Right atrium auricular region (tissue), 2 donors: ENCODE measurements at regions not wholly inside any gene's neighbourhood (a gene's known extent, or its start where the extent isn't known, plus 50 kb on each side); places are given as distances from the start of the nearest gene placed in this dataset.
"Not testable (repeated sequence)": the region's sequence is repeated elsewhere in the genome, so short reads cannot be mapped to it uniquely, and the experiment has no call there.

Experiments used
- DNase-seq: peaks from one replicate; pipeline ENCODE4 v3.0.0-alpha.2; 2019; ENCODE audit warnings: low spot score
- H3K27ac ChIP-seq, 2 donors: fragments of 200-600 bp; sonication (generic); 1 replicate in 1 of 2; 2 replicates in 1 of 2; pipeline ENCODE4 v1.5.1; 2016 to 2019
- H3K27me3 ChIP-seq, 2 donors: fragments of 200-600 bp; sonication (generic); one replicate each; pipeline versions ENCODE4 v1.5.1 to v1.6.0; 2017 to 2019
- H3K36me3 ChIP-seq: fragments of 200-600 bp; sonication (generic); one replicate; pipeline ENCODE4 v1.5.1; 2016
- H3K4me1 ChIP-seq, 2 donors: fragments of 200-600 bp; sonication (generic); one replicate each; pipeline versions ENCODE4 v1.5.1 to v1.6.0; 2017 to 2019
- H3K4me3 ChIP-seq, 2 donors: fragments of 200-600 bp; sonication (generic); 1 replicate in 1 of 2; 2 replicates in 1 of 2; pipeline ENCODE4 v1.5.1; 2017 to 2019; ENCODE audit warnings: mild to moderate bottlenecking in 1 of 2, moderate library complexity in 1 of 2
- H3K9me3 ChIP-seq, 2 donors: fragments of 200-600 bp; sonication (generic); one replicate each; pipeline ENCODE4 v1.5.1; 2019
- CTCF ChIP-seq, 2 donors: fragments of 200-600 bp; sonication (generic); IDR thresholded peaks; one replicate each; pipeline ENCODE4 v1.5.1; 2019; ENCODE audit warnings: antibody characterized with exemption in 2 of 2

DNA sequence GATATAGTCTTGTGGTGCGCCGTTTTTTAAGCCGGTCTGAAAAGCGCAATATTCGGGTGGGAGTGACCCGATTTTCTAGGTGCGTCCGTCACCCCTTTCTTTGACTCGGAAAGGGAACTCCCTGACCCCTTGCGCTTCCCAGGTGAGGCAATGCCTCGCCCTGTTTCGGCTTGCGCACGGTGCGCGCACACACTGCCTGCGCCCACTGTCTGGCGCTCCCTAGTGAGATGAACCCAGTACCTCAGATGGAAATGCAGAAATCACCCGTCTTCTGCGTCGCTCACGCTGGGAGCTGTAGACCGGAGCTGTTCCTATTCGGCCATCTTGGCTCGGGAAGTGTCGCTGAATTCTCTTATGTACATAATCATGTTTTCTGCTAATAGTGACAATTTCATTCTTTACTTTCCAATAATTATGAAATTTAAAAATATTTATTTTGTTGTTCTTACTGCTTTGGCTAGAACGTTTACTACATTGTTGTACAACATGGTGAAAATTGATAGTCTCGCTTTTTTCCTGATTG is 61.2 kb upstream of the MINDY3 start:
- H3K4me1 ChIP-seq, H3K4me3 ChIP-seq, H3K36me3 ChIP-seq, H3K27ac ChIP-seq, DNase-seq, H3K9me3 ChIP-seq, H3K27me3 ChIP-seq: not testable (repeated sequence)

DNA sequence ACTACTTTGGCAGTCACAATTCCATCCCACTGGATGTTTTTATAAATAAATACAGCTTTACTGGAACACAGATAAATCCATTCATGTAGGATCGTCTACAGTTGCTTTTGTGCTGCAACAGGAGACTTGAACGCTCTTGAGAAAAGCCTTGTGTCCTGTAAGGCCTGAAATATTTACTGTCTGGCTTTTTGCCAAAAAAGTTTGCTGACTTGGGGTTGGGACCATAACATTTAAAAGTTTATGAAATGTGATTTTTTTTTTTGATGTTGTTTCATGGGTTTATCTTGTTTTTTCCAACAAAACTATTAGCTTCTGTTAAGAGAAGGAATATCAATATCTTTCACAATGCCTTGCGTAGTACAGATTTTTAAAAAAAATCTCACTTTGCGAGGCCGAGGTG is 71.1 kb upstream of the MINDY3 start:
- H3K27ac ChIP-seq: no peak overlapping the region
- no peaks in the 10 kb centered on the region for H3K4me1 ChIP-seq
- no peak for TF ChIP-seq CTCF (IDR thresholded peaks at IDR 0.05)
- H3K36me3 ChIP-seq: no peaks in the 10 kb centered on the region
- H3K27me3 ChIP-seq: no peaks in the 10 kb centered on the region
- H3K9me3 ChIP-seq: peaks cover 0 to 12% of the 10 kb centered on the region in 2 donors
- no peak overlapping the region for H3K4me3 ChIP-seq
- DNase-seq: no peak

- not testable (repeated sequence) for H3K9me3 ChIP-seq, H3K36me3 ChIP-seq, DNase-seq, H3K27me3 ChIP-seq, H3K4me3 ChIP-seq, H3K4me1 ChIP-seq, H3K27ac ChIP-seq
These were observed 79.2 kb upstream of the MINDY3 start for GRCh38 chr10:15939543-15939942.

DNA sequence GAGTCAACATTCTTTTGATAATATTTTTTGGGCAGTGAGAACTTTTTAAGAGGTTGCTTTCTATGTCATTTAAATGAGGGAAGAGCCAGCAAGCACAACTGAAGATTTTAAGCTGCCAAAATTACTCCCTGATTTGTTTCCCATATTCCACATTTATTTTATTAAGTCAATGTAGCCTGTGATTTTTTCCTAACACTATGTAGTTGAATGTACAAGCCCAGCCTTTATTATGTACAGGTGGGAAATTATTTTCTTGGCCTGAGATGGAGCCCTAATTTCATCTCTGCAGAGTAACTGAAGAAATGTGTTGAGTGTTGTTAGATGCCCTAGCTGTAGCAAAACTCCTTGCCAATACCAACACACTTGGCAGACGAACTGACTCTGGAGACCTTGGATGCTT is 83.1 kb upstream of the MINDY3 start:
- Histone ChIP-seq H3K9me3 (peaks cover 0 to 11% of the 10 kb centered on the region in 2 donors), H3K27ac (no peak overlapping the region), H3K36me3 (no peaks in the 10 kb centered on the region), H3K27me3 (no peaks in the 10 kb centered on the region), H3K4me1 (no peaks in the 10 kb centered on the region), H3K4me3 (no peak overlapping the region)
- DNase-seq: no peak
- no peak for TF ChIP-seq CTCF (IDR thresholded peaks at IDR 0.05)

- no peak for TF ChIP-seq CTCF (IDR thresholded peaks at IDR 0.05)
- Histone ChIP-seq H3K4me1 (no peaks in the 10 kb centered on the region), H3K36me3 (no peaks in the 10 kb centered on the region), H3K27me3 (no peaks in the 10 kb centered on the region), H3K9me3 (no peaks in the 10 kb centered on the region), H3K27ac (no peak overlapping the region), H3K4me3 (no peak overlapping the region)
- no peak for DNase-seq
These were observed 93.9 kb upstream of the MINDY3 start for GRCh38 chr10:15954188-15954587.

GRCh38 chr10:15960277-15960676 is 100.0 kb upstream of the MINDY3 start:
- TF ChIP-seq CTCF (IDR thresholded peaks at IDR 0.05): no peak

GRCh38 chr10:15972736-15973135 is 112.4 kb upstream of the MINDY3 start:
- not testable (repeated sequence) for H3K4me1 ChIP-seq, H3K27ac ChIP-seq, H3K9me3 ChIP-seq, H3K27me3 ChIP-seq, DNase-seq, H3K4me3 ChIP-seq, H3K36me3 ChIP-seq

More at GRCh38 chr10:15960277-15960676, 100.0 kb upstream of the MINDY3 start:
- Histone ChIP-seq H3K4me1 (no peaks in the 10 kb centered on the region), H3K9me3 (no peaks in the 10 kb centered on the region), H3K36me3 (no peaks in the 10 kb centered on the region), H3K27me3 (no peaks in the 10 kb centered on the region), H3K4me3 (no peak overlapping the region), H3K27ac (no peak overlapping the region)
- no peak for DNase-seq
